HFF-Myc (cell line): ENCODE measurements at regions not wholly inside any gene's neighbourhood (a gene's known extent, or its start where the extent isn't known, plus 50 kb on each side); places are given as distances from the start of the nearest gene placed in this dataset.

Source experiments
- DNase-seq: peaks from one replicate; pipeline ENCODE4 v3.0.0-alpha.2; 2011; ENCODE audit warnings: low read depth; ENCODE audit errors: extremely low read depth
- H3K4me3 ChIP-seq: replicated peaks from 2 replicates; pipeline ENCODE4 v1.5.1; 2011; ENCODE audit warnings: low read depth, mild to moderate bottlenecking, control low read depth, low read length
- CTCF ChIP-seq: IDR thresholded peaks from 2 replicates; pipeline ENCODE4 v1.5.1; 2012; ENCODE audit warnings: mild to moderate bottlenecking, low read depth, low read length, control low read depth; ENCODE audit errors: missing control alignments

- no peak overlapping the region for H3K4me3 ChIP-seq
- no peak for DNase-seq
- no peak for TF ChIP-seq CTCF
These were observed 94.2 kb upstream of the THRB start for GRCh38 chr3:24588629-24589512.

GRCh38 chr3:24589513-24589851 is 94.8 kb upstream of the THRB start:
- no peak for TF ChIP-seq CTCF
- no peak for DNase-seq
- no peak overlapping the region for H3K4me3 ChIP-seq

GRCh38 chr3:24589931-24590880 is 95.6 kb upstream of the THRB start:
- H3K4me3 ChIP-seq: no peak overlapping the region
- TF ChIP-seq CTCF: no peak
- DNase-seq: no peak

- H3K4me3 ChIP-seq: no peak overlapping the region
- no peak for TF ChIP-seq CTCF
- DNase-seq: no peak
These were observed 96.5 kb upstream of the THRB start for GRCh38 chr3:24591191-24591590.

GRCh38 chr3:24591661-24592555 is 97.3 kb upstream of the THRB start:
- TF ChIP-seq CTCF: no peak
- DNase-seq: peak; percentile 7
- no peak overlapping the region for H3K4me3 ChIP-seq

- no peak for TF ChIP-seq CTCF
- DNase-seq: no peak
- H3K4me3 ChIP-seq: no peak overlapping the region
These were observed 99.5 kb upstream of the THRB start for GRCh38 chr3:24594161-24594560.
